ENCODE measurements at regions not wholly inside any gene's neighbourhood (a gene's known extent, or its start where the extent isn't known, plus 50 kb on each side); places are given as distances from the start of the nearest gene placed in this dataset.
"Not testable (repeated sequence)": the region's sequence is repeated elsewhere in the genome, so short reads cannot be mapped to it uniquely, and the experiment has no call there.

DNA sequence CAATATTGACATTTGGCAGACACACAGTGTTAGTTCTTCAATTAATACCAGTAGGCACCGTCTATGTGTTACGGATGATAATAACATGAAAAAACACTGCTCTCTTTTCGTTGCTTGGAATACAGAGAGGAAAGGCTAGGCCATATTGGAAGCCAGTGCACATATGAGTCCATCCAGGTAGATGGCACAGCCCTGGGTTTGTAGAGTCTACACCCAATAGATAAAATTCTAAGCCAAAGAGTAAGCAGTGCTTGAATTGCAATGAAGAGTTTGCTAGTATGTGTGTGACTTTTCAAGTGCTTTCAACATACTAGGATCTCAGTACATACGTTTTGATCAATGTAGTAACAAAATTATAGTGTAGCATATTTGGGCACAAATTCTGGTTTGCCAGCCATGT lies 243.3 kb upstream of the AVPR1A start:
- Histone ChIP-seq H3K27me3 (ENCODE audit: control insufficient read depth in 5 of 5, insufficient read depth in 4 of 5, low read length in 5 of 5) (no peaks in the 10 kb centered on the region), H3K27ac (ENCODE audit: low read depth, low read length) (no peak overlapping the region), H3K4me1 (ENCODE audit: control insufficient read depth in 5 of 5, insufficient read depth in 5 of 5, low read length in 5 of 5) (no peaks in the 10 kb centered on the region), H3K36me3 (ENCODE audit: control insufficient read depth in 5 of 5, insufficient read depth in 5 of 5, low read length in 5 of 5) (no peaks in the 10 kb centered on the region), H3K9me3 (ENCODE audit: control insufficient read depth in 5 of 5, low read length in 5 of 5) (peaks cover 0 to 4% (median 3%) of the 10 kb centered on the region in 5 donors), H3K4me3 (ENCODE audit: low read depth in 1 of 5, low read length in 5 of 5) (no peak overlapping the region), H3K9ac (ENCODE audit: low read length in 5 of 5) (no peak overlapping the region)

DNA sequence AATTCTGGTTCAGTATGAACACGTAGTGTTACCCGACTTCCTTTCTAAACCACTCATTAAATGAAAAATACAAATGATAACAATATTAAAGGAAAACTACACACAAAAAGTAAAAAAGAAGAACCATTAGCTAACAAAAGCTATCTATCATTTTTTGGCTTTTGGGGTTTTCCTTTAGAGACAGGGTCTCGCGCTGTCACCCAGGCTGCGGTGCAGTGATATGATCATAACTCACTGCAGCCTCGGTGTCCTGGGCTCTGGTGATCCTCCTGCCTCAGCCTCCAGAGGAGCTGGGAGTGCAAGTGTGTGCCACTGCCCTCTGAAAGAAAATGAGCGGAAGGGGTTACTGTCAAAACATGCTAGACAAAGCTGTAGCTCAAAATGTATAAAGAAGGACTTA lies 238.2 kb upstream of the AVPR1A start:
- Histone ChIP-seq H3K27ac (ENCODE audit: low read depth, low read length) (no peak overlapping the region), H3K4me3 (ENCODE audit: low read depth in 1 of 5, low read length in 5 of 5) (no peak overlapping the region), H3K27me3 (ENCODE audit: control insufficient read depth in 5 of 5, insufficient read depth in 4 of 5, low read length in 5 of 5) (no peaks in the 10 kb centered on the region), H3K36me3 (ENCODE audit: control insufficient read depth in 5 of 5, insufficient read depth in 5 of 5, low read length in 5 of 5) (no peaks in the 10 kb centered on the region), H3K4me1 (ENCODE audit: control insufficient read depth in 5 of 5, insufficient read depth in 5 of 5, low read length in 5 of 5) (no peaks in the 10 kb centered on the region), H3K9ac (ENCODE audit: low read length in 5 of 5) (no peak overlapping the region), H3K9me3 (ENCODE audit: control insufficient read depth in 5 of 5, low read length in 5 of 5) (no peaks in the 10 kb centered on the region)

DNA sequence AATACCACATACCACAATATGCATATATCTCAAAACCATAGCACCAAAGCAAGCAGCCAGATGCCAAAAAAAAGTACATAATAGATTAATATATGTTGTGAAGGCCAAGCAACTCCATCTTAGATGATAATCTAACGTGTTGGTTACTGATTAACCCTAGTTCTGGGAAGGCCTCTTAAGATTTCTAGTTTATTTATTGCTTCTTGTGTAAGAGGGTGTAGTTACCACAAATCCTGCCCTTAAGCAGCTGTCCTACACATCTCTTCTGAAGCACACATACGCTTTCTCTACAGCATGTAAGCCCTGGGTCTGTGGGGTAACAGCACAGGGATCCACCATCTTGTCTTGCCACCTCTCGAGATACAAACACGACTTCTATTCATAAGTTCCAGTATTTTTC lies 236.8 kb upstream of the AVPR1A start:
- no peaks in the 10 kb centered on the region for H3K4me1 ChIP-seq (ENCODE audit: control insufficient read depth in 5 of 5, insufficient read depth in 5 of 5, low read length in 5 of 5)

DNA sequence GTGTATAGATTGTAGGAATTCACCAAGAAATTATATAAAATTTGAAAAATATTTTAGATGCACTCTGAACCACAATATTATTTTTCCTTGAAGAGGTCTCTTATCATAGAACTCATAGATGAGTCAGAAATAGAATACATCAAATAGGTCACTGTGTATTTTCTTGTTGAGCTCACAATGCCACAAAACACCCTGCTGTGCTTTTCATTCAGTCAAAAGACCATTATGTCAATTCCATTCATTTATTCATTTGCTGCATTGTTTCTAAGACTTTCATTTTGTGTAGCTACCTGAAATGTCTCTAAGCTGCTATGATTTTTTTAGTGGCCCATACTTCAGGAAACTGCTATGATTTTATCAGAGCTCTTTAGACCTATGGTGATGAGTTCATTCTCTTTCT lies 231.9 kb upstream of the AVPR1A start:
- H3K4me3 ChIP-seq (ENCODE audit: low read depth in 1 of 5, low read length in 5 of 5) = no peak overlapping the region
- no peaks in the 10 kb centered on the region for H3K36me3 ChIP-seq (ENCODE audit: control insufficient read depth in 5 of 5, insufficient read depth in 5 of 5, low read length in 5 of 5)
- no peaks in the 10 kb centered on the region for H3K4me1 ChIP-seq (ENCODE audit: control insufficient read depth in 5 of 5, insufficient read depth in 5 of 5, low read length in 5 of 5)
- no peaks in the 10 kb centered on the region for H3K27me3 ChIP-seq (ENCODE audit: control insufficient read depth in 5 of 5, insufficient read depth in 4 of 5, low read length in 5 of 5)
- H3K9me3 ChIP-seq (ENCODE audit: control insufficient read depth in 5 of 5, low read length in 5 of 5) = no peaks in the 10 kb centered on the region
- H3K27ac ChIP-seq (ENCODE audit: low read depth, low read length) = no peak overlapping the region
- no peak overlapping the region for H3K9ac ChIP-seq (ENCODE audit: low read length in 5 of 5)

More for the DNA sequence above, 236.8 kb upstream of the AVPR1A start:
- no peak overlapping the region for H3K4me3 ChIP-seq (ENCODE audit: low read depth in 1 of 5, low read length in 5 of 5)
- no peaks in the 10 kb centered on the region for H3K9me3 ChIP-seq (ENCODE audit: control insufficient read depth in 5 of 5, low read length in 5 of 5)
- no peak overlapping the region for H3K9ac ChIP-seq (ENCODE audit: low read length in 5 of 5)
- no peaks in the 10 kb centered on the region for H3K36me3 ChIP-seq (ENCODE audit: control insufficient read depth in 5 of 5, insufficient read depth in 5 of 5, low read length in 5 of 5)
- no peaks in the 10 kb centered on the region for H3K27me3 ChIP-seq (ENCODE audit: control insufficient read depth in 5 of 5, insufficient read depth in 4 of 5, low read length in 5 of 5)
- no peak overlapping the region for H3K27ac ChIP-seq (ENCODE audit: low read depth, low read length)

DNA sequence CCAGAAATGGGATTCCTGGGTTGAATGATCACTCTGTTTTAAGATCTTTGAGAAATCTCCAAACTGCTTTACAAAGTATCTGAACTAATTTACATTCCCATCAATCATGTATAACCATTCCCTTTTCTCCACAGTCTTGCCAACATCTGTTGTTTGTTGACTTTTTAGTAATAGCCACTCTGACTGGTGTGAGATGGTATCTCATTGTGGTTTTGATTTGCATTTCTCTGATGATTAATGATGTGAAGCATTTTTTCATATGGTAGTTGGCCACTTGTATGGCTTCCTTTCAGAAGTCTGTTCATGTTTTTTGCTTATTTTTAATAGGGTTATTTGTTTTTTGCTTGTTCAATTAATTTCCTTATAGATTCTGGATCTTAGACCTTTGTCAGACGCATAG lies 211.8 kb upstream of the AVPR1A start:
- Histone ChIP-seq H3K9ac (ENCODE audit: low read length in 5 of 5) (no peak overlapping the region), H3K27ac (ENCODE audit: low read depth, low read length) (no peak overlapping the region), H3K27me3 (ENCODE audit: control insufficient read depth in 5 of 5, insufficient read depth in 4 of 5, low read length in 5 of 5) (no peaks in the 10 kb centered on the region), H3K4me3 (ENCODE audit: low read depth in 1 of 5, low read length in 5 of 5) (no peak overlapping the region), H3K4me1 (ENCODE audit: control insufficient read depth in 5 of 5, insufficient read depth in 5 of 5, low read length in 5 of 5) (no peaks in the 10 kb centered on the region), H3K36me3 (ENCODE audit: control insufficient read depth in 5 of 5, insufficient read depth in 5 of 5, low read length in 5 of 5) (no peaks in the 10 kb centered on the region), H3K9me3 (ENCODE audit: control insufficient read depth in 5 of 5, low read length in 5 of 5) (no peaks in the 10 kb centered on the region)

DNA sequence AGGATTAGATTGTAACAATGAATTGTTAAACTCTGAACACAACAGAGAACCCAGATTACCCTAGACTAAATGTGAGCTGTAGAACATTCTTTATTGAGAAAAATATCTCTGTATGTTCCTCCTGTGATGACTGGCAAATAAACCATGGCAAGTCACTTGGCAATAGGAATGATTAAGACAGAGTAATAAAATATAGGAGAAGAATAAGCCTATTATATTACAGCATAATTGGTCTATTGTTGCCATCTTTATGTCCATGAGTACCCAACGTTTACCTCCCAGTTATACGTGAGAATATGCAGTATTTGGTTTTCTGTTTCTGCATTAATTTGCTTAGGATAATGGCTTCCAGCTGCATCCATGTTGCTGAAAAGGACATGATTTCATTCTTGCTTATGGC lies 211.2 kb upstream of the AVPR1A start:
- H3K27me3 ChIP-seq (ENCODE audit: control insufficient read depth in 5 of 5, insufficient read depth in 4 of 5, low read length in 5 of 5) = no peaks in the 10 kb centered on the region
- H3K4me3 ChIP-seq (ENCODE audit: low read depth in 1 of 5, low read length in 5 of 5) = no peak overlapping the region
- no peaks in the 10 kb centered on the region for H3K4me1 ChIP-seq (ENCODE audit: control insufficient read depth in 5 of 5, insufficient read depth in 5 of 5, low read length in 5 of 5)
- H3K27ac ChIP-seq (ENCODE audit: low read depth, low read length) = no peak overlapping the region
- no peaks in the 10 kb centered on the region for H3K9me3 ChIP-seq (ENCODE audit: control insufficient read depth in 5 of 5, low read length in 5 of 5)
- no peaks in the 10 kb centered on the region for H3K36me3 ChIP-seq (ENCODE audit: control insufficient read depth in 5 of 5, insufficient read depth in 5 of 5, low read length in 5 of 5)
- no peak overlapping the region for H3K9ac ChIP-seq (ENCODE audit: low read length in 5 of 5)

DNA sequence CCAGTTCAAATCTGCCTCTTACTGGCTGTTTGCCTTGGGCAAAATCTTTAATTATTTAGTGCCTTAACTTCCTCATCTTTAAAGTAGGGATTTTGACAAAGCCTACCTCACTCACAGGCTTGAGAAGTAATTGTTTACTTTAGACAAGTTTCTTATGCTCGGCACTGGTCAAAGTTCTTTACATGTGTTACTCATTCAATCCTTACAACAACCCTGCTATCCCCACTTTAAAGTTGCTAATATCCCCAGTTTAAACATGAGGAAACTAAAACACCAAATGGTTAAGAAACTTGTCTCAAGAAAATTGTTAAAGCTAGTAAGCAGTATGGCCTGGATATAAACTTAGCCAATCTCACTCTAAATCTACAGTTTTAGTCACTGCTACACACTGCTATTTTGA lies 204.0 kb upstream of the AVPR1A start:
- Histone ChIP-seq H3K4me3 (ENCODE audit: low read depth in 1 of 5, low read length in 5 of 5) (no peak overlapping the region), H3K4me1 (ENCODE audit: control insufficient read depth in 5 of 5, insufficient read depth in 5 of 5, low read length in 5 of 5) (no peaks in the 10 kb centered on the region), H3K9ac (ENCODE audit: low read length in 5 of 5) (no peak overlapping the region), H3K27me3 (ENCODE audit: control insufficient read depth in 5 of 5, insufficient read depth in 4 of 5, low read length in 5 of 5) (no peaks in the 10 kb centered on the region), H3K9me3 (ENCODE audit: control insufficient read depth in 5 of 5, low read length in 5 of 5) (no peaks in the 10 kb centered on the region), H3K27ac (ENCODE audit: low read depth, low read length) (no peak overlapping the region), H3K36me3 (ENCODE audit: control insufficient read depth in 5 of 5, insufficient read depth in 5 of 5, low read length in 5 of 5) (no peaks in the 10 kb centered on the region)

DNA sequence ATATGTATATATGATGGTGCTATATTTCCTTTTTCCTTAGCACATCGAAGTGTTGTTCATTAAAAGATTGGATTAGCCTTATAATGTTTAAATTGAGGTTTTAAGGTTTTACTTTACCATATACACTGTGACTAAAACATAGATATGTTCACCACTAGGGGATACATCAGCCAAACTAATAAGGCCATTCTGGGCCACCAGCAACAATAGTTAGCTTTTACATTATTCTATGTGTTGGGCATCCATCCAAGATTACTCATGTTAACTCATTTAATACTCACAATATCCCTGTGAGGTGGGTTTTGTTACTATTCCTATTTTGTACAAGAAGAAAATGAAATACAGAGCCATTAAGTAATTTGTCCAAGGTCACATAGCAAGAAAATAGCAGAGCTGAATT lies 202.6 kb upstream of the AVPR1A start:
- H3K36me3 ChIP-seq (ENCODE audit: control insufficient read depth in 5 of 5, insufficient read depth in 5 of 5, low read length in 5 of 5) = no peaks in the 10 kb centered on the region
- H3K4me1 ChIP-seq (ENCODE audit: control insufficient read depth in 5 of 5, insufficient read depth in 5 of 5, low read length in 5 of 5) = peaks cover 0 to 5% (median 0%) of the 10 kb centered on the region in 5 donors

DNA sequence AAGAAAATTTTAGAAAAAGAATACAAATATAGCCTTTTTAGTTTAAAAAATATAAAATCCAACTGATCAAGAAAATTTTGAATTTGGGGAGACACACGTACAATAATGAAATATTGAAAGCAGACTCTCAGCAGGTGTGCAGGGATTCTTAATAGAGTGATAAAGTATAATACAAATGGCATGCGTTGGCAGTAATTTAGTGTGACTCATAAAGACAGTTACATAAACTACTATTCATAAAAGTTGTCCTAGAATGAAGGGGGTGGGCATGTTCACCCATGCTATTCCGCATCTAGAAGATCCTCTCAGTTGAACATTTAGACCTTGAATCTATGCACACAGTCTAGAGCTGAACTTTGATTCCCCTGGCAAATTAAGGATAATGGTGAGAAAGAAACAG lies 200.4 kb upstream of the AVPR1A start:
- Histone ChIP-seq H3K9me3 (ENCODE audit: control insufficient read depth in 5 of 5, low read length in 5 of 5) (no peaks in the 10 kb centered on the region), H3K4me1 (ENCODE audit: control insufficient read depth in 5 of 5, insufficient read depth in 5 of 5, low read length in 5 of 5) (peaks cover 0 to 8% (median 0%) of the 10 kb centered on the region in 5 donors), H3K27ac (ENCODE audit: low read depth, low read length) (no peak overlapping the region), H3K27me3 (ENCODE audit: control insufficient read depth in 5 of 5, insufficient read depth in 4 of 5, low read length in 5 of 5) (no peaks in the 10 kb centered on the region), H3K4me3 (ENCODE audit: low read depth in 1 of 5, low read length in 5 of 5) (no peak overlapping the region), H3K36me3 (ENCODE audit: control insufficient read depth in 5 of 5, insufficient read depth in 5 of 5, low read length in 5 of 5) (no peaks in the 10 kb centered on the region), H3K9ac (ENCODE audit: low read length in 5 of 5) (no peak overlapping the region)

More for the DNA sequence above, 202.6 kb upstream of the AVPR1A start:
- Histone ChIP-seq H3K27ac (ENCODE audit: low read depth, low read length) (no peak overlapping the region), H3K9ac (ENCODE audit: low read length in 5 of 5) (no peak overlapping the region), H3K4me3 (ENCODE audit: low read depth in 1 of 5, low read length in 5 of 5) (no peak overlapping the region), H3K27me3 (ENCODE audit: control insufficient read depth in 5 of 5, insufficient read depth in 4 of 5, low read length in 5 of 5) (no peaks in the 10 kb centered on the region), H3K9me3 (ENCODE audit: control insufficient read depth in 5 of 5, low read length in 5 of 5) (no peaks in the 10 kb centered on the region)

DNA sequence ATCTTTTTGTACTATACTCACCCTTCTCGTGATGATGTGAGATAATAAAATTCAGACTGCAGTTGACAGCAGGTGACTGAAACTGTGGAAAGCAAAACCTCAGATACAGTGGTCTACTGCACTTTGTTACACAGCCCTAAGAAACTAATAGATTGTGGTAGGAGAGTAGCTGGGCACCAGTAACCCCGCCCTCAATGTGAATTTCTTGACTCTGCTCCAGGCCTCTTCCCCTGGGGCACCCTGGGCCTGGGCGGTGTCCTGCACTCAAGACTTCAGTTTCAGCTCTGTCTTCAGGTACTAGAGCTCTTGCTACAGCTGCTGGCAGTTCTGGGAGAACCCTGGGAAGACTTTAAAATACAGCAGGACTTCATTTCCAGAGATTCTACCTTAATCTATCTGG lies 197.6 kb upstream of the AVPR1A start:
- Histone ChIP-seq H3K4me3 (ENCODE audit: low read depth in 1 of 5, low read length in 5 of 5) (no peak overlapping the region), H3K9me3 (ENCODE audit: control insufficient read depth in 5 of 5, low read length in 5 of 5) (no peaks in the 10 kb centered on the region), H3K4me1 (ENCODE audit: control insufficient read depth in 5 of 5, insufficient read depth in 5 of 5, low read length in 5 of 5) (peaks cover 0 to 8% (median 0%) of the 10 kb centered on the region in 5 donors), H3K27ac (ENCODE audit: low read depth, low read length) (no peak overlapping the region), H3K36me3 (ENCODE audit: control insufficient read depth in 5 of 5, insufficient read depth in 5 of 5, low read length in 5 of 5) (no peaks in the 10 kb centered on the region), H3K9ac (ENCODE audit: low read length in 5 of 5) (no peak overlapping the region), H3K27me3 (ENCODE audit: control insufficient read depth in 5 of 5, insufficient read depth in 4 of 5, low read length in 5 of 5) (no peaks in the 10 kb centered on the region)

DNA sequence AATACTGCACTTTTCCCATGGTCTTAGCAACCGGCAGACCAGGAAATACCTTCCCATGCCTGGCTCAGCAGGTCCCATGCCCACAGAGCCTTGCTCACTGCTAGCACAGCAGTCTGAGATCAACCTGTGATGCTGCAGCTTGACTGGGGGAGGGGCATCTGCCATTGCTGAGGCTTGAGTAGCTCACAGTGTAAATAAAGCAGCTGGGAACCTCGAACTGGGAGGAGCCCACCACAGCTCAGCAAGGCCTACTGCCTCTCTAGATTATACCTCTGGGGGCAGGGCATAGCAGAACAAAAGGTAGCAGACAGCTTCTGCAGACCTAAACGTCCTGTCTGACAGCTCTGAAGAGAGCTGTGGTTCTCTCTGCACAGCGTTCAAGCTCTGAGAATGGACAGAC lies 186.2 kb upstream of the AVPR1A start:
- H3K4me1 ChIP-seq (ENCODE audit: control insufficient read depth in 5 of 5, insufficient read depth in 5 of 5, low read length in 5 of 5); H3K9ac ChIP-seq (ENCODE audit: low read length in 5 of 5); H3K27me3 ChIP-seq (ENCODE audit: control insufficient read depth in 5 of 5, insufficient read depth in 4 of 5, low read length in 5 of 5); H3K4me3 ChIP-seq (ENCODE audit: low read depth in 1 of 5, low read length in 5 of 5); H3K36me3 ChIP-seq (ENCODE audit: control insufficient read depth in 5 of 5, insufficient read depth in 5 of 5, low read length in 5 of 5); H3K27ac ChIP-seq (ENCODE audit: low read depth, low read length); H3K9me3 ChIP-seq (ENCODE audit: control insufficient read depth in 5 of 5, low read length in 5 of 5): not testable (repeated sequence)

All from subcutaneous abdominal adipose tissue (tissue), 5 donors.